Natural killer cell (primary cell): ENCODE measurements at regions not wholly inside any gene's neighbourhood (a gene's known extent, or its start where the extent isn't known, plus 50 kb on each side); places are given as distances from the start of the nearest gene placed in this dataset.

Experiments used
- ATAC-seq, 3 donors: fragments of 150-1000 bp in 2 of 3; fragments of 200-7000 bp in 1 of 3; cut with Tn5 transposase; 1 replicate in 1 of 3; 2 replicates in 2 of 3; pipeline ENCODE4 v1.10.0; 2021; ENCODE audit warnings: mild to moderate bottlenecking in 2 of 3, moderate library complexity in 2 of 3
- DNase-seq, 2 donors: peaks; one replicate each; pipeline versions ENCODE4 v3.0.0 to v3.0.0-alpha.2; 2013 to 2021; ENCODE audit warnings: mixed read lengths in 1 of 2
- H3K27ac ChIP-seq: one replicate; pipeline ENCODE4 v1.5.1; 2013; ENCODE audit warnings: mild to moderate bottlenecking, low read length
- H3K27me3 ChIP-seq: one replicate; pipeline ENCODE4 v1.6.1; 2013; ENCODE audit warnings: low read length; ENCODE audit not compliant: control insufficient read depth, insufficient read depth
- H3K36me3 ChIP-seq: one replicate; pipeline ENCODE4 v1.6.1; 2013; ENCODE audit warnings: low read length; ENCODE audit not compliant: control insufficient read depth, insufficient read depth
- H3K4me1 ChIP-seq: one replicate; pipeline ENCODE4 v1.6.1; 2013; ENCODE audit warnings: low read length; ENCODE audit not compliant: control insufficient read depth, insufficient read depth
- H3K4me3 ChIP-seq: one replicate; pipeline ENCODE4 v1.5.1; 2013; ENCODE audit warnings: low read length
- H3K9me3 ChIP-seq: one replicate; pipeline ENCODE4 v1.6.1; 2013; ENCODE audit warnings: low read length; ENCODE audit not compliant: control insufficient read depth, insufficient read depth
- H3K27ac Mint-ChIP-seq, 2 donors: one replicate each; pipeline ENCODE4 v1.8.0; 2022; ENCODE audit warnings: mild to moderate bottlenecking in 2 of 2, mixed read lengths in 2 of 2, moderate library complexity in 1 of 2
- H3K27me3 Mint-ChIP-seq, 2 donors: one replicate each; pipeline ENCODE4 v1.8.0; 2022; ENCODE audit warnings: low read depth in 2 of 2, mixed read lengths in 2 of 2
- H3K36me3 Mint-ChIP-seq: one replicate; pipeline ENCODE4 v1.8.0; 2022; ENCODE audit warnings: mixed read lengths
- H3K4me1 Mint-ChIP-seq, 2 donors: one replicate each; pipeline ENCODE4 v1.8.0; 2022; ENCODE audit warnings: mixed read lengths in 2 of 2
- H3K4me3 Mint-ChIP-seq: one replicate; pipeline ENCODE4 v1.8.0; 2022; ENCODE audit warnings: mild to moderate bottlenecking, moderate library complexity, mixed read lengths
- H3K9me3 Mint-ChIP-seq, 2 donors: one replicate each; pipeline ENCODE4 v1.8.0; 2022; ENCODE audit warnings: mixed read lengths in 2 of 2
- CTCF ChIP-seq: fragments of 200-600 bp; IDR thresholded peaks from one replicate; pipeline ENCODE4 v1.8.0; 2022; ENCODE audit warnings: antibody characterized with exemption
- WGBS: methylation state at CpG from one replicate; pipeline ENCODE4 v1.1.7; 2013; ENCODE audit warnings: missing lambda C conversion rate; ENCODE audit not compliant: insufficient coverage; 5-methylcytosine and 5-hydroxymethylcytosine counted together
- intact Hi-C: fragments of 100-400 bp; cut with micrococcal nuclease; formaldehyde crosslinking; loops from one replicate; pipeline ENCODE4 v1.14.2; 2022

- Histone ChIP-seq H3K9me3 (peaks cover 2% of the 10 kb centered on the region), H3K27me3 (no peaks in the 10 kb centered on the region), H3K4me1 (no peaks in the 10 kb centered on the region), H3K36me3 (no peaks in the 10 kb centered on the region), H3K27ac (no peak overlapping the region), H3K4me3 (no peak overlapping the region)
- Mint-ChIP-seq H3K36me3 (no peaks in the 10 kb centered on the region), H3K4me1 (no peaks in the 10 kb centered on the region), H3K9me3 (peaks cover 2% of the 10 kb centered on the region in 2 donors), H3K27me3 (no peaks in the 10 kb centered on the region), H3K27ac (no peak overlapping the region), H3K4me3 (no peak overlapping the region)
- ATAC-seq, result no peak
- no peak for DNase-seq
- intact Hi-C loops, result no loop called here
- no peak for TF ChIP-seq CTCF
- WGBS, result no CpG with 5 or more reads among the region's 1 CpG
Observed at GRCh38 chr20:54879393-54879792, 404.0 kb downstream of the DOK5 start.

DNA sequence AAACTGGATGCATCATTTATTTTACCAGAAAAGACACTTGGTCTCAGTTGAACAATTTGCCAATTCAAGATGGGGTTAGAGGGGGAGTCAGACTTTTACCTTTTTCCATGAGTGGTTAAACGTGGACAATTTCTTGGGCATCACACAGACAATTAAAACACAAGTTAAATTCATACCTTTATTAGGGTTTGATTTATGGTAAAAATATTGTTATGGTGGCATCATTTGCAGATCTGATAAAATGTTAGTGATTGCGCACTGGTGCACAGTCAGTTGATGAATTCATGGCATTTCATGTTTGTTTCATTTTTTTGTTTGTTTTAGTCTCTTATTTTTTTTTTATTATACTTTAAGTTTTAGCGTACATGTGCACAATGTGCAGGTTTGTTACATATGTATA lies 399.9 kb downstream of the DOK5 start:
- Mint-ChIP-seq H3K27me3 (no peaks in the 10 kb centered on the region), H3K27ac (no peak overlapping the region), H3K4me1 (no peaks in the 10 kb centered on the region), H3K9me3 (peaks cover 2 to 7% of the 10 kb centered on the region in 2 donors), H3K4me3 (no peak overlapping the region), H3K36me3 (no peaks in the 10 kb centered on the region)
- no peak for TF ChIP-seq CTCF
- ATAC-seq (no peak), DNase-seq (no peak)
- H3K4me3 ChIP-seq, result no peak overlapping the region
- H3K27ac ChIP-seq, result no peak overlapping the region
- no peaks in the 10 kb centered on the region for H3K4me1 ChIP-seq
- no peaks in the 10 kb centered on the region for H3K27me3 ChIP-seq
- WGBS, result 100% methylated on average over 1 of the region's 3 CpGs
- H3K9me3 ChIP-seq, result peaks cover 2% of the 10 kb centered on the region
- H3K36me3 ChIP-seq, result no peaks in the 10 kb centered on the region
- intact Hi-C loops, result no loop called here

DNA sequence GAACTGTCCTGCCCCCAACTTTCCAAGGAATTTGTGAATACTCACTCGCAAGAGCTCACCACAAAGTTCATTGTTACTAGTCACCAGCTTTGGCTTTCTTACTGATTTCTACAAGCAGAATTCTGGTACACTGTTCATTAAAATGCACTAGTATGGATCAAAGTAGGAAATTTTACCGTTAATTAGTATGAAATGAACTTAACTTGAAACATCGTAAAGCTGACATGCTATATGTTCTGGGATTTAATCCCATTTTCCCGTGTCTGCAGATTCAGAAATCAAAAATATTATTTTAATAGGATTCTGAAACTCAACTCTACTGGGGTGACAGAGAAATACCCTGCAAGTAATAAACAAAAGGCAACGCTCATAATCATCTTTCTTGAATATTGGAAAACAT lies 399.3 kb downstream of the DOK5 start:
- ATAC-seq (no peak), DNase-seq (no peak)
- no peaks in the 10 kb centered on the region for H3K4me1 Mint-ChIP-seq
- H3K9me3 ChIP-seq, result peaks cover 2% of the 10 kb centered on the region
- H3K27me3 Mint-ChIP-seq, result no peaks in the 10 kb centered on the region
- H3K27ac ChIP-seq, result no peak overlapping the region
- no peaks in the 10 kb centered on the region for H3K27me3 ChIP-seq
- intact Hi-C loops, result no loop called here
- H3K4me3 ChIP-seq, result no peak overlapping the region
- TF ChIP-seq CTCF, result no peak
- 95% methylated on average over 3 of the region's 5 CpGs for WGBS
- H3K27ac Mint-ChIP-seq, result no peak overlapping the region
- no peaks in the 10 kb centered on the region for H3K4me1 ChIP-seq
- no peaks in the 10 kb centered on the region for H3K36me3 ChIP-seq
- H3K4me3 Mint-ChIP-seq, result no peak overlapping the region
- no peaks in the 10 kb centered on the region for H3K36me3 Mint-ChIP-seq
- peaks cover 4 to 7% of the 10 kb centered on the region in 2 donors for H3K9me3 Mint-ChIP-seq

DNA sequence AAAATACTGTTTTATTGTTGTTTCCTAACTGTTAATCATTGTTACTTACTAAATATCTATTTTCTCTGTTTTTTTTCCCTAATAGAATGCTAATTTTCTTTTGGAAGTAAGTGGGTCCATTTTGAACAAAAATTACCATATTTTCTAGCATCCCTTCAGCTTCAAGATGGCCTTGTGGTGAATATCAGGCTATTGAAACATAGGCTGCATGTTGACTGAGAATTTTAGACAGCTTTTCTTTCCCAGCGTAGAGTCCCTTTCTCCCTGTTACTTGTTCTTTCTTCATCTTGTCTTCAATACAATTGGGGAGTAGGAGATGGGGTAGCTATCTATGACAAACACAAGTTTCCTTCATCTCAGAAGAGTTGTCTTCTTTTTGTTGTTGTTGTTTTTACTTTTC lies 397.0 kb downstream of the DOK5 start:
- no peaks in the 10 kb centered on the region for H3K36me3 Mint-ChIP-seq
- WGBS, result no CpG with 5 or more reads among the region's 1 CpG

More for the DNA sequence above, 397.0 kb downstream of the DOK5 start:
- no peak for TF ChIP-seq CTCF
- H3K9me3 Mint-ChIP-seq, result peaks cover 5 to 6% of the 10 kb centered on the region in 2 donors
- intact Hi-C loops, result no loop called here
- H3K27me3 Mint-ChIP-seq, result no peaks in the 10 kb centered on the region
- ATAC-seq (no peak), DNase-seq (no peak)
- Histone ChIP-seq H3K4me3 (no peak overlapping the region), H3K9me3 (no peaks in the 10 kb centered on the region), H3K27me3 (no peaks in the 10 kb centered on the region), H3K4me1 (no peaks in the 10 kb centered on the region), H3K36me3 (no peaks in the 10 kb centered on the region), H3K27ac (no peak overlapping the region)
- no peak overlapping the region for H3K27ac Mint-ChIP-seq
- H3K4me3 Mint-ChIP-seq, result no peak overlapping the region
- H3K4me1 Mint-ChIP-seq, result no peaks in the 10 kb centered on the region
